Mammary epithelial cell (primary cell): ENCODE measurements at regions not wholly inside any gene's neighbourhood (a gene's known extent, or its start where the extent isn't known, plus 50 kb on each side); places are given as distances from the start of the nearest gene placed in this dataset.

Source experiments
- CTCF ChIP-seq, 2 donors: IDR thresholded peaks in 1 of 2; conservative IDR thresholded peaks in 1 of 2; 2 replicates each; pipeline ENCODE4 v1.5.1; 2011 to 2012; ENCODE audit warnings: inconsistent platforms in 2 of 2, low read length in 2 of 2, mild to moderate bottlenecking in 2 of 2, control low read depth in 1 of 2, low read depth in 1 of 2; ENCODE audit not compliant: insufficient read depth in 1 of 2; ENCODE audit errors: extremely low read depth in 1 of 2
- EZH2 ChIP-seq: IDR thresholded peaks from 2 replicates; pipeline ENCODE4 v1.6.1; 2012; ENCODE audit warnings: low read length, inconsistent platforms, borderline replicate concordance

- no peak for TF ChIP-seq CTCF (conservative IDR thresholded peaks at IDR 0.05 in 1 of 2, IDR thresholded peaks at IDR 0.05 in 1 of 2; ENCODE audit: extremely low read depth in 1 of 2, insufficient read depth in 1 of 2, low read depth in 1 of 2, low read length in 2 of 2)
- TF ChIP-seq EZH2: no peak
These were observed 83.2 kb downstream of the ZNF280B start for GRCh38 chr22:22425356-22425755.
